T-helper 2 cell treated with Interferon-gamma antibody and Interleukin-4, amounts not matched to agents 5 μg/mL and 100 μg/mL, for 36 hours (primary cell): ENCODE measurements at regions not wholly inside any gene's neighbourhood (a gene's known extent, or its start where the extent isn't known, plus 50 kb on each side); places are given as distances from the start of the nearest gene placed in this dataset.

ENCODE experiments used
- DNase-seq: peaks from one replicate; pipeline ENCODE4 v3.0.0; 2021; ENCODE audit warnings: low spot score
- H3K27ac Mint-ChIP-seq: one replicate; pipeline ENCODE4 v1.8.0; 2021; ENCODE audit warnings: mild to moderate bottlenecking, mixed read lengths
- H3K27me3 Mint-ChIP-seq: one replicate; pipeline ENCODE4 v1.8.0; 2021; ENCODE audit warnings: low read depth, mixed read lengths
- H3K36me3 Mint-ChIP-seq: one replicate; pipeline ENCODE4 v1.8.0; 2021; ENCODE audit warnings: low read depth, mixed read lengths
- H3K4me1 Mint-ChIP-seq: one replicate; pipeline ENCODE4 v1.8.0; 2021; ENCODE audit warnings: low read depth, mixed read lengths
- H3K4me3 Mint-ChIP-seq: one replicate; pipeline ENCODE4 v1.8.0; 2022; ENCODE audit warnings: mild to moderate bottlenecking, moderate library complexity, mixed read lengths
- H3K9me3 Mint-ChIP-seq: one replicate; pipeline ENCODE4 v1.8.0; 2021; ENCODE audit warnings: mixed read lengths

- Mint-ChIP-seq H3K4me1 (no peaks in the 10 kb centered on the region), H3K36me3 (no peaks in the 10 kb centered on the region), H3K9me3 (no peaks in the 10 kb centered on the region), H3K27me3 (no peaks in the 10 kb centered on the region), H3K4me3 (no peak overlapping the region), H3K27ac (no peak overlapping the region)
- DNase-seq: no peak
Observed at GRCh38 chr10:131757285-131758058, 143.3 kb upstream of the PPP2R2D start.

- H3K27me3 Mint-ChIP-seq: no peaks in the 10 kb centered on the region
- DNase-seq: no peak
- no peak overlapping the region for H3K27ac Mint-ChIP-seq
- H3K4me1 Mint-ChIP-seq: no peaks in the 10 kb centered on the region
- H3K4me3 Mint-ChIP-seq: no peak overlapping the region
- no peaks in the 10 kb centered on the region for H3K9me3 Mint-ChIP-seq
- H3K36me3 Mint-ChIP-seq: no peaks in the 10 kb centered on the region
Observed at GRCh38 chr10:131758062-131758938, 142.5 kb upstream of the PPP2R2D start.

- H3K27me3 Mint-ChIP-seq: no peaks in the 10 kb centered on the region
- H3K36me3 Mint-ChIP-seq: no peaks in the 10 kb centered on the region
- no peak for DNase-seq
- no peak overlapping the region for H3K4me3 Mint-ChIP-seq
- H3K9me3 Mint-ChIP-seq: no peaks in the 10 kb centered on the region
- H3K27ac Mint-ChIP-seq: no peak overlapping the region
- H3K4me1 Mint-ChIP-seq: no peaks in the 10 kb centered on the region
Observed at GRCh38 chr10:131758939-131759301, 141.9 kb upstream of the PPP2R2D start.

- H3K4me3 Mint-ChIP-seq: no peak overlapping the region
- no peaks in the 10 kb centered on the region for H3K36me3 Mint-ChIP-seq
- no peaks in the 10 kb centered on the region for H3K9me3 Mint-ChIP-seq
- H3K27ac Mint-ChIP-seq: no peak overlapping the region
- no peak for DNase-seq
- H3K4me1 Mint-ChIP-seq: no peaks in the 10 kb centered on the region
- no peaks in the 10 kb centered on the region for H3K27me3 Mint-ChIP-seq
Observed at GRCh38 chr10:131759347-131759746, 141.5 kb upstream of the PPP2R2D start.

GRCh38 chr10:131760416-131761166, 140.2 kb upstream of the PPP2R2D start:
- H3K4me1 Mint-ChIP-seq: no peaks in the 10 kb centered on the region
- no peaks in the 10 kb centered on the region for H3K36me3 Mint-ChIP-seq
- no peak overlapping the region for H3K4me3 Mint-ChIP-seq
- H3K27ac Mint-ChIP-seq: no peak overlapping the region
- DNase-seq: no peak
- no peaks in the 10 kb centered on the region for H3K9me3 Mint-ChIP-seq
- H3K27me3 Mint-ChIP-seq: no peaks in the 10 kb centered on the region

- DNase-seq: no peak
- Mint-ChIP-seq H3K27ac (no peak overlapping the region), H3K4me3 (no peak overlapping the region), H3K27me3 (no peaks in the 10 kb centered on the region), H3K9me3 (no peaks in the 10 kb centered on the region), H3K36me3 (no peaks in the 10 kb centered on the region), H3K4me1 (no peaks in the 10 kb centered on the region)
Observed at GRCh38 chr10:131762789-131763696, 137.8 kb upstream of the PPP2R2D start.

- Mint-ChIP-seq H3K27me3 (no peaks in the 10 kb centered on the region), H3K27ac (no peak overlapping the region), H3K9me3 (no peaks in the 10 kb centered on the region), H3K36me3 (no peaks in the 10 kb centered on the region), H3K4me1 (no peaks in the 10 kb centered on the region), H3K4me3 (no peak overlapping the region)
- DNase-seq: no peak
Observed at GRCh38 chr10:131764929-131765328, 135.9 kb upstream of the PPP2R2D start.

GRCh38 chr10:131766096-131766495, 134.7 kb upstream of the PPP2R2D start:
- no peak for DNase-seq
- H3K27ac Mint-ChIP-seq: no peak overlapping the region
- H3K36me3 Mint-ChIP-seq: no peaks in the 10 kb centered on the region
- H3K9me3 Mint-ChIP-seq: no peaks in the 10 kb centered on the region
- no peak overlapping the region for H3K4me3 Mint-ChIP-seq
- H3K4me1 Mint-ChIP-seq: no peaks in the 10 kb centered on the region
- H3K27me3 Mint-ChIP-seq: no peaks in the 10 kb centered on the region

- DNase-seq: no peak
- H3K4me1 Mint-ChIP-seq: no peaks in the 10 kb centered on the region
- no peaks in the 10 kb centered on the region for H3K36me3 Mint-ChIP-seq
- H3K27ac Mint-ChIP-seq: no peak overlapping the region
- no peak overlapping the region for H3K4me3 Mint-ChIP-seq
- no peaks in the 10 kb centered on the region for H3K9me3 Mint-ChIP-seq
- no peaks in the 10 kb centered on the region for H3K27me3 Mint-ChIP-seq
Observed at GRCh38 chr10:131767716-131768115, 133.1 kb upstream of the PPP2R2D start.

- H3K27ac Mint-ChIP-seq: no peak overlapping the region
- H3K27me3 Mint-ChIP-seq: no peaks in the 10 kb centered on the region
- no peak overlapping the region for H3K4me3 Mint-ChIP-seq
- H3K9me3 Mint-ChIP-seq: no peaks in the 10 kb centered on the region
- no peaks in the 10 kb centered on the region for H3K36me3 Mint-ChIP-seq
- H3K4me1 Mint-ChIP-seq: no peaks in the 10 kb centered on the region
- DNase-seq: no peak
Observed at GRCh38 chr10:131769571-131770410, 131.0 kb upstream of the PPP2R2D start.

GRCh38 chr10:131770946-131771633, 129.7 kb upstream of the PPP2R2D start:
- Mint-ChIP-seq H3K27me3 (no peaks in the 10 kb centered on the region), H3K36me3 (no peaks in the 10 kb centered on the region), H3K9me3 (peaks cover 6% of the 10 kb centered on the region), H3K27ac (no peak overlapping the region), H3K4me3 (no peak overlapping the region), H3K4me1 (no peaks in the 10 kb centered on the region)
- no peak for DNase-seq

GRCh38 chr10:131771634-131772358, 129.0 kb upstream of the PPP2R2D start:
- H3K9me3 Mint-ChIP-seq: peaks cover 14% of the 10 kb centered on the region
- H3K27me3 Mint-ChIP-seq: no peaks in the 10 kb centered on the region
- no peaks in the 10 kb centered on the region for H3K4me1 Mint-ChIP-seq
- no peak overlapping the region for H3K27ac Mint-ChIP-seq
- H3K4me3 Mint-ChIP-seq: no peak overlapping the region
- DNase-seq: no peak
- H3K36me3 Mint-ChIP-seq: no peaks in the 10 kb centered on the region
